ENCODE measurements at regions not wholly inside any gene's neighbourhood (a gene's known extent, or its start where the extent isn't known, plus 50 kb on each side); places are given as distances from the start of the nearest gene placed in this dataset.

DNA sequence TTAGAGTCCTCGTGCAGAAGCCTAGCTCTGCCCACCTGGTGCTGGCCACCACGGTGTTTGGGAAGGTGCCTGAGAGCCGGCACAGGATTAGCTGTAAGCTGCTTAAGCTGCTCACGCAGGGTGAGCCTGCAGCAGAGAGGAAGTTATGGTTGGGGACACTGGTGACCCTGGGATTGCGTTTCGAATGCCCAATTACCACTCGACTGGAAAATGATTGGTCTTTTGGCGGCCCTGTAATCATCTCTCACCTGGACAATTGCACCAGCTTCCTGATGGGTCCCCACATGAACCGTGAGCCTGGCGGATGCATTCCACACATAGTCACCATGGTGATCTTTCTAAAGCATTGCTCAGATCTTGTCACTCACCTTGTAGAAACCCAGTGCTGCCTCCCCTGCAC lies 442.3 kb upstream of the ZMIZ1 start:
- TF ChIP-seq, protein P1, sequence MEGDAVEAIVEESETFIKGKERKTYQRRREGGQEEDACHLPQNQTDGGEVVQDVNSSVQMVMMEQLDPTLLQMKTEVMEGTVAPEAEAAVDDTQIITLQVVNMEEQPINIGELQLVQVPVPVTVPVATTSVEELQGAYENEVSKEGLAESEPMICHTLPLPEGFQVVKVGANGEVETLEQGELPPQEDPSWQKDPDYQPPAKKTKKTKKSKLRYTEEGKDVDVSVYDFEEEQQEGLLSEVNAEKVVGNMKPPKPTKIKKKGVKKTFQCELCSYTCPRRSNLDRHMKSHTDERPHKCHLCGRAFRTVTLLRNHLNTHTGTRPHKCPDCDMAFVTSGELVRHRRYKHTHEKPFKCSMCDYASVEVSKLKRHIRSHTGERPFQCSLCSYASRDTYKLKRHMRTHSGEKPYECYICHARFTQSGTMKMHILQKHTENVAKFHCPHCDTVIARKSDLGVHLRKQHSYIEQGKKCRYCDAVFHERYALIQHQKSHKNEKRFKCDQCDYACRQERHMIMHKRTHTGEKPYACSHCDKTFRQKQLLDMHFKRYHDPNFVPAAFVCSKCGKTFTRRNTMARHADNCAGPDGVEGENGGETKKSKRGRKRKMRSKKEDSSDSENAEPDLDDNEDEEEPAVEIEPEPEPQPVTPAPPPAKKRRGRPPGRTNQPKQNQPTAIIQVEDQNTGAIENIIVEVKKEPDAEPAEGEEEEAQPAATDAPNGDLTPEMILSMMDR (IDR thresholded peaks at IDR 0.05) = no peak
- no peak for TF ChIP-seq EZH2 (IDR thresholded peaks at IDR 0.05; ENCODE audit: borderline replicate concordance, insufficient read depth, low read depth, low read length, poor library complexity, severe bottlenecking)
